ENCODE measurements at regions not wholly inside any gene's neighbourhood (a gene's known extent, or its start where the extent isn't known, plus 50 kb on each side); places are given as distances from the start of the nearest gene placed in this dataset.

- Histone ChIP-seq H3K4me3 (ENCODE audit: low read length) (no peak overlapping the region), H3K27me3 (ENCODE audit: control insufficient read depth, insufficient read depth, low read length) (peaks cover 2% of the 10 kb centered on the region), H3K9me3 (ENCODE audit: control insufficient read depth, low read depth, low read length) (no peaks in the 10 kb centered on the region), H3K36me3 (ENCODE audit: control insufficient read depth, insufficient read depth, low read length) (no peaks in the 10 kb centered on the region), H3K27ac (ENCODE audit: low read length) (no peak overlapping the region), H3K4me1 (ENCODE audit: control insufficient read depth, insufficient read depth, low read length) (peaks cover 5% of the 10 kb centered on the region)
- no peak for DNase-seq
- WGBS (ENCODE audit: insufficient coverage, low lambda C conversion rate): 100% methylated on average over 1 of the region's 7 CpGs
Measured at GRCh38 chr5:159453209-159453608, 122.9 kb upstream of the IL12B start.

- WGBS (ENCODE audit: insufficient coverage, low lambda C conversion rate): no CpG with 5 or more reads among the region's 2 CpGs
- H3K27me3 ChIP-seq (ENCODE audit: control insufficient read depth, insufficient read depth, low read length): peaks cover 2% of the 10 kb centered on the region
- peaks cover 5% of the 10 kb centered on the region for H3K4me1 ChIP-seq (ENCODE audit: control insufficient read depth, insufficient read depth, low read length)
- H3K36me3 ChIP-seq (ENCODE audit: control insufficient read depth, insufficient read depth, low read length): no peaks in the 10 kb centered on the region
- H3K27ac ChIP-seq (ENCODE audit: low read length): no peak overlapping the region
- no peak for DNase-seq
- H3K4me3 ChIP-seq (ENCODE audit: low read length): no peak overlapping the region
- H3K9me3 ChIP-seq (ENCODE audit: control insufficient read depth, low read depth, low read length): no peaks in the 10 kb centered on the region
Measured at GRCh38 chr5:159456261-159456660, 126.0 kb upstream of the IL12B start.

DNA sequence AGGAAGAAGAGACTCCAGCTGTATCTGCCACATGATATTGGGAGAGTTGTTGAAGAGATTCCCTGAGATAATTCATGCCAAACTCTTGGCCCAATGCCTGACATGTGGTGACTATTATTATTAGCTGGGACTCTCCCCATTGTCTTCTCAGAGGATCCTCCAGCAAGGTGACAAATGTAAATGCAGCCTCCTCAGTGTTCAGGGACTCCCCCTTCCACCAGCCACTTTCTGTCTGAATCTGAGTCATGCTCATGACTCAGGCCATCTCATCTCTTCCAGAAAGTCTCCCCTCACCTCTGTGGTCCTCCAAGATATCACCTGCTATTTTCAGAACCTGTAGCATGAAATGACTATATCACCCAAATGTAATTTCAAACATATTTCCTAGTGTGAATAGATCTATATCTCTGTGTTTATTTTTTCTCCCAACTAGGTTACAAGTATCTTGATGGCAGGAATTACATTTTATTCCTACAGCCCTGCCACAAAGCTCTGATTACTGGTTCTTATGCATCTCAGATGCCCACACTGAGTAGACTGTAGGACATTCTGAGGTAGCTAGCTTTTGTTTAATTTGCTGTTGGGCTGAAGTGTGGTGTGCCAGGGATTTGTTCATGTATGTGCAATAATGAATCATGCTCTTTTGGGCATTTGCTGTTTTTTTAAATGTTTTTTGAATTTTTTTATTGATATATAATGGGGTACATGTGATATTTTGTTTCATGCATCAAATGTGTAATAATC, 126.6 kb upstream of the IL12B start:
- no peak overlapping the region for H3K4me3 ChIP-seq (ENCODE audit: low read length)
- no peaks in the 10 kb centered on the region for H3K36me3 ChIP-seq (ENCODE audit: control insufficient read depth, insufficient read depth, low read length)
- DNase-seq: no peak
- no peak overlapping the region for H3K27ac ChIP-seq (ENCODE audit: low read length)
- peaks cover 2% of the 10 kb centered on the region for H3K27me3 ChIP-seq (ENCODE audit: control insufficient read depth, insufficient read depth, low read length)
- H3K4me1 ChIP-seq (ENCODE audit: control insufficient read depth, insufficient read depth, low read length): peaks cover 5% of the 10 kb centered on the region
- H3K9me3 ChIP-seq (ENCODE audit: control insufficient read depth, low read depth, low read length): no peaks in the 10 kb centered on the region

DNA sequence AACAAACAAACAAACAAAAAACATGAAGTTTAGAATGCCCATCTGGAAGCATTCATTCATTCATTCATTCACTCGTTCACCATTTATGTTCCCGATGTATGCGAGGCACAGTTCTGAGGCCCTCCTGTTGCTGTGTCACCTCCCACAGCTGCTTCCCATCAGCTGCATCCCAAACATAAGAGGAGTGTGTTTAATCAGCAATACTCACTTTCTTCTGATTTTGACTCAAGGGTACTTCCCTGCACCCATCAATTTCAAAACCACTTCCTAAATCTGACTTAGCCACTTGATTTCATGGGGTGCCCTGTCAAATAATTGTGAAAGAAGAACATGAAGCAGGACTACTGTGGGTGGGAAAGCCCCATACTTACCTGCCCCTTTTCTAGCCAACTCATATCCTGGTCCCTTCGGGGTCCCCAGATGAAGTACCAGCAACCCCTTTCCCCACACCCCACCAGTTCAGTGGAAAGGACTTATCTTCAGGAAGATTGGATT, 128.0 kb upstream of the IL12B start:
- DNase-seq: no peak
- WGBS (ENCODE audit: insufficient coverage, low lambda C conversion rate): 88% methylated on average over 1 of the region's 4 CpGs
- H3K27ac ChIP-seq (ENCODE audit: low read length): no peak overlapping the region
- no peaks in the 10 kb centered on the region for H3K36me3 ChIP-seq (ENCODE audit: control insufficient read depth, insufficient read depth, low read length)
- no peaks in the 10 kb centered on the region for H3K9me3 ChIP-seq (ENCODE audit: control insufficient read depth, low read depth, low read length)
- H3K4me1 ChIP-seq (ENCODE audit: control insufficient read depth, insufficient read depth, low read length): no peaks in the 10 kb centered on the region
- H3K4me3 ChIP-seq (ENCODE audit: low read length): no peak overlapping the region
- peaks cover 2% of the 10 kb centered on the region for H3K27me3 ChIP-seq (ENCODE audit: control insufficient read depth, insufficient read depth, low read length)

- Histone ChIP-seq H3K4me3 (ENCODE audit: low read length) (no peak overlapping the region), H3K27me3 (ENCODE audit: control insufficient read depth, insufficient read depth, low read length) (peaks cover 2% of the 10 kb centered on the region), H3K4me1 (ENCODE audit: control insufficient read depth, insufficient read depth, low read length) (no peaks in the 10 kb centered on the region), H3K36me3 (ENCODE audit: control insufficient read depth, insufficient read depth, low read length) (no peaks in the 10 kb centered on the region), H3K9me3 (ENCODE audit: control insufficient read depth, low read depth, low read length) (no peaks in the 10 kb centered on the region), H3K27ac (ENCODE audit: low read length) (no peak overlapping the region)
- DNase-seq: no peak
- no CpG with 5 or more reads among the region's 2 CpGs for WGBS (ENCODE audit: insufficient coverage, low lambda C conversion rate)
Measured at GRCh38 chr5:159459132-159459627, 128.9 kb upstream of the IL12B start.

DNA sequence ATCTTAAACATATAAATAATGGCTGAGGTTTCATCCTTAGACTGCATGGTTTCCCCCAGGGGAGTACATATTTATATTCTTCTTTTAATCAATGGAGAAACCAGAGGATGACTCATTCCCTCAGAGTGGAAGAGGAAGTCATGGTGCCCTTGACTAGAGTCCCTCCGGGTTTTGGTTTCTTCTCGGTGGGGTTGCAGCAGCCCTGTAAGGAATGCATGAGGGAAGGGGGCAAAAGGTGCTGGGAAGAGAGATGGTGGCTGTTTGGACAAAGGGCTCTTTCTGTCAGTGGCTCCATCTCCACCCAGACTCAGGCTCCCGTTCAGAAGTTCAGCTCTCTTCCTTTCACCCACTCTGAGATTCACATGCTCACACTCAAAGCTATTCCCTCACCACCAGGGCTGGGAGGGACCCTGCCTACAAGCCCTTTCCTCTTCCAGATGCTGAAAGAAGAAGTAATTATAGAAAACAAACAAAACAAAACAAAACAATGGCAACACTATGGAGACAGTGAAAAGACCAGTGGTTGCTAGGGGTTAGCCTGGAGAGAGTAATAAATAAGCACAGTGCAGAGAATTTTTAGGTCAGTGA, 129.8 kb upstream of the IL12B start:
- Histone ChIP-seq H3K9me3 (ENCODE audit: control insufficient read depth, low read depth, low read length) (no peaks in the 10 kb centered on the region), H3K27ac (ENCODE audit: low read length) (no peak overlapping the region), H3K27me3 (ENCODE audit: control insufficient read depth, insufficient read depth, low read length) (no peaks in the 10 kb centered on the region), H3K4me1 (ENCODE audit: control insufficient read depth, insufficient read depth, low read length) (no peaks in the 10 kb centered on the region), H3K36me3 (ENCODE audit: control insufficient read depth, insufficient read depth, low read length) (no peaks in the 10 kb centered on the region), H3K4me3 (ENCODE audit: low read length) (no peak overlapping the region)
- no CpG with 5 or more reads among the region's 3 CpGs for WGBS (ENCODE audit: insufficient coverage, low lambda C conversion rate)
- DNase-seq: peak in 1 of 2 donors; percentile 8

DNA sequence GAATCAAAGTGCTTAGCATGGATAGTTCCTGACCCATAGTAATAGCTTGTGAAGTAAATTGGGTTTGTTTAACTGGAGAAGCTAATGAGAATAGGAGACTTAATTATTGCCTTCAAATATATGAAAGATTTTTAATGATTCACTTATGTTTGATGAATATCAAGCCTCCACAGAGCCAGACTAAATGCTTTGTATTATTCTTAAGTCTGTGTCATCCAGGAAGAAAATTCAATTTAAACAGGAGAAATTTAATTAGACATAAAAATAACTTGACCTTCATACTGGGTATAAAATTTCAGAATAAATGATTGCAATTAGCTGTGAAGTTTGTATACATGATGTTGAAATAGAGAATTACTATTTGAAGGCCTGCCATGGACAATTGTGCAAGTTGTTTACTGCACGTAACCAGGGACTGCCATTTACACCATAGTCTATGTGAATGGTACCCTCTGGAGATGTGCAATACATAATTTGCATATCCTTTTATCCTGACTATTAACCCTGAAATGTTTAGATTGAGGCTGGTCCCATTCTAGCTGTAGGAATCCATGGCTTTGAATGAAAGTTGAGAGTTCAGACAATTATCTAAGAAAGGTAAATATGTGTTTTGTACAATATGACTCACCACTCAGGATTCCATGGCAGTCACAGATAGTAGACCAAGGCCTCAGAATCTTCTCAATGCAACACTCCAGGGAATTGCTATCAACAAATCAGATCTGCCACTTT, 133.5 kb upstream of the IL12B start:
- Histone ChIP-seq H3K27ac (ENCODE audit: low read length) (no peak overlapping the region), H3K9me3 (ENCODE audit: control insufficient read depth, low read depth, low read length) (no peaks in the 10 kb centered on the region), H3K4me3 (ENCODE audit: low read length) (no peak overlapping the region), H3K36me3 (ENCODE audit: control insufficient read depth, insufficient read depth, low read length) (no peaks in the 10 kb centered on the region), H3K27me3 (ENCODE audit: control insufficient read depth, insufficient read depth, low read length) (no peaks in the 10 kb centered on the region), H3K4me1 (ENCODE audit: control insufficient read depth, insufficient read depth, low read length) (no peaks in the 10 kb centered on the region)
- no peak for DNase-seq
- WGBS (ENCODE audit: insufficient coverage, low lambda C conversion rate): no CpG with 5 or more reads among the region's 1 CpG

GRCh38 chr5:159465604-159466003, 135.3 kb upstream of the IL12B start:
- Histone ChIP-seq H3K4me1 (ENCODE audit: control insufficient read depth, insufficient read depth, low read length) (no peaks in the 10 kb centered on the region), H3K9me3 (ENCODE audit: control insufficient read depth, low read depth, low read length) (no peaks in the 10 kb centered on the region), H3K36me3 (ENCODE audit: control insufficient read depth, insufficient read depth, low read length) (no peaks in the 10 kb centered on the region), H3K4me3 (ENCODE audit: low read length) (no peak overlapping the region), H3K27me3 (ENCODE audit: control insufficient read depth, insufficient read depth, low read length) (peaks cover 3% of the 10 kb centered on the region), H3K27ac (ENCODE audit: low read length) (no peak overlapping the region)
- no peak for DNase-seq
- WGBS (ENCODE audit: insufficient coverage, low lambda C conversion rate): 100% methylated on average over 1 of the region's 3 CpGs

DNA sequence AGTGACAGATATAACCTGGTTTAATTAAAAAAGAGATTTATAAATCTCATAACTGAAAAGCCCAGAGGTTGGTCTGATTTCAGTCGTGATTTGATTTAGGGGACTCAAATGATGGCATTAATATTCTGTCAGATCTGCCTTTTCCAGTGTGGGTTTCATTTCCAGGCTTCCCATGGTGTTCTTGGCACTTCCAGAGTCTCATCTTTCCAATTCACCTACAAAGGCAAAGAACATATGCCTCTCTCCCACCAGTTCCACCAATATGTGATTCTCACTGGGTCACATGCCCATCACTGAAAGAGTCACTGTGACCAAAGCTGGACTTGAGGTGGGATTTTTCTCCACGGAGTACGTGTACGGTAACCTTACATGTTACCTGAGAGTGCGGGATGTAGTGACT, 137.4 kb upstream of the IL12B start:
- Histone ChIP-seq H3K27me3 (ENCODE audit: control insufficient read depth, insufficient read depth, low read length) (peaks cover 3% of the 10 kb centered on the region), H3K4me3 (ENCODE audit: low read length) (no peak overlapping the region), H3K36me3 (ENCODE audit: control insufficient read depth, insufficient read depth, low read length) (no peaks in the 10 kb centered on the region), H3K27ac (ENCODE audit: low read length) (no peak overlapping the region), H3K9me3 (ENCODE audit: control insufficient read depth, low read depth, low read length) (no peaks in the 10 kb centered on the region), H3K4me1 (ENCODE audit: control insufficient read depth, insufficient read depth, low read length) (no peaks in the 10 kb centered on the region)
- WGBS (ENCODE audit: insufficient coverage, low lambda C conversion rate): 100% methylated on average over 1 of the region's 5 CpGs
- DNase-seq: no peak

DNA sequence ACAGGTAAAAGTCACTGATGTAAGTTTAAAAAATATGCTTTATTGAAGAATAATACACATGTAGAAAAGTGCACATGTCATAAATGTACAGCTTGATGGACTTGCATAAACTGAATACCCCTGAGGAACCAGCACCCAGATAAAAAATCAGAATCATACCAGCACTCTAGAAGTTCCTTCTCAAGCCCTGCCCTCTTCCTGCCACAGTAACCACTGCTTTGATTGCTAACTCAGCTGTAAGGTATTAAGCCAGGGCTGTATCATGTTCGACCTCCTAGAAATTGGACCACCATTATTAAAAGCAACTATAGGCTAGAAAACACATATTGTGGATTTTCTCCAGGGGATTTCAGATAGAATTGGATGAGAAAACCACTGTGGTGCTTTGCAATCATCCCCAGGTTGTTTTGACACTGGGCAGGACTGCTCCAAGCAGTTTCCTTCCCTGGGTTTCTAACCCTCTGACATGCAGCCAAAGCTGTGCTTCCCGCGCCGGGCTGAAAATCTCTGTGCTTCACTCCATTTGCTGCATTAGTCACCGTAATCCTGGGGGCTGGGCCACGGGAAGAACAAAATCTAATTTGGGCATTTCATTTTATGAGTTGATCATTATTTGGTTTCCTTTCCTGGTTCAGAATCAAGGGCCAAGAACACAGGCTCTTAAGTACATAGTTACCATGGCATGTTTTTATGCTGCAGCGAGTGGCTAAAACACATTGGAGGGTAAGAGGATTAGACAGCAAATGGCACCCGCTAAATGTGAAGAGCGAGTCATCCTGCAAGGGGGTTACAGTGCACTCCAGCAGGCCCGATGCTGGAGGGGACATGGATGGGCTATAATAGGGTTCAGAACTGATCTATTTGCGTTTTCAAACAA, 139.4 kb upstream of the IL12B start:
- Histone ChIP-seq H3K9me3 (ENCODE audit: control insufficient read depth, low read depth, low read length) (peaks cover 4% of the 10 kb centered on the region), H3K4me3 (ENCODE audit: low read length) (no peak overlapping the region), H3K27ac (ENCODE audit: low read length) (no peak overlapping the region), H3K27me3 (ENCODE audit: control insufficient read depth, insufficient read depth, low read length) (peaks cover 3% of the 10 kb centered on the region), H3K36me3 (ENCODE audit: control insufficient read depth, insufficient read depth, low read length) (no peaks in the 10 kb centered on the region), H3K4me1 (ENCODE audit: control insufficient read depth, insufficient read depth, low read length) (no peaks in the 10 kb centered on the region)
- no CpG with 5 or more reads among the region's 11 CpGs for WGBS (ENCODE audit: insufficient coverage, low lambda C conversion rate)
- DNase-seq: no peak

Measured in large intestine (tissue), 3 donors.